Keratinocyte (primary cell): ENCODE measurements at regions not wholly inside any gene's neighbourhood (a gene's known extent, or its start where the extent isn't known, plus 50 kb on each side); places are given as distances from the start of the nearest gene placed in this dataset.

Source experiments
- CTCF ChIP-seq, 3 experiments: IDR thresholded peaks in 1 of 3; conservative IDR thresholded peaks in 1 of 3; optimal IDR thresholded peaks in 1 of 3; 2 replicates in 2 of 3; 3 replicates in 1 of 3; pipeline versions ENCODE3 to v1.5.1; 2011; ENCODE audit warnings: low read length in 3 of 3, mild to moderate bottlenecking in 3 of 3, moderate library complexity in 2 of 3, control low read depth in 1 of 3, inconsistent platforms in 1 of 3; ENCODE audit not compliant: insufficient read depth in 2 of 3; ENCODE audit errors: extremely low read depth in 1 of 3
- EZH2 ChIP-seq: IDR thresholded peaks from one replicate; pipeline ENCODE4 v1.6.1; 2012; ENCODE audit warnings: inconsistent platforms, mild to moderate bottlenecking, low read length, moderate library complexity

GRCh38 chr6:168922436-168922835 is 331.2 kb downstream of the THBS2 start:
- no peak for TF ChIP-seq EZH2
- no peak for TF ChIP-seq CTCF (optimal IDR thresholded peaks at IDR 0.05 in 1 of 3, IDR thresholded peaks at IDR 0.05 in 1 of 3, conservative IDR thresholded peaks at IDR 0.05 in 1 of 3; ENCODE audit: extremely low read depth in 1 of 3, insufficient read depth in 2 of 3, low read length in 3 of 3)
